GM13976 (cell line): ENCODE measurements at regions not wholly inside any gene's neighbourhood (a gene's known extent, or its start where the extent isn't known, plus 50 kb on each side); places are given as distances from the start of the nearest gene placed in this dataset.
A peak's percentile ranks its signal among the peaks of the same experiment; 100 is the strongest.

Source experiments
- DNase-seq: peaks from one replicate; pipeline ENCODE4 v3.0.0; 2012; ENCODE audit warnings: low spot score
- CTCF ChIP-seq: IDR thresholded peaks from 2 replicates; pipeline ENCODE4 v1.5.1; 2012; ENCODE audit warnings: borderline replicate concordance, mild to moderate bottlenecking; ENCODE audit not compliant: insufficient read depth; ENCODE audit errors: extremely low read depth, missing control alignments, control extremely low read depth
- in situ Hi-C: fragments of 300-500 bp; cut with MboI; formaldehyde crosslinking; loops from one replicate; pipeline ENCODE4 v1.12.0; 2022; ENCODE audit warnings: low sequenced_read_pairs, mixed read lengths, inconsistent platforms; ENCODE audit not compliant: unreplicated experiment

DNA sequence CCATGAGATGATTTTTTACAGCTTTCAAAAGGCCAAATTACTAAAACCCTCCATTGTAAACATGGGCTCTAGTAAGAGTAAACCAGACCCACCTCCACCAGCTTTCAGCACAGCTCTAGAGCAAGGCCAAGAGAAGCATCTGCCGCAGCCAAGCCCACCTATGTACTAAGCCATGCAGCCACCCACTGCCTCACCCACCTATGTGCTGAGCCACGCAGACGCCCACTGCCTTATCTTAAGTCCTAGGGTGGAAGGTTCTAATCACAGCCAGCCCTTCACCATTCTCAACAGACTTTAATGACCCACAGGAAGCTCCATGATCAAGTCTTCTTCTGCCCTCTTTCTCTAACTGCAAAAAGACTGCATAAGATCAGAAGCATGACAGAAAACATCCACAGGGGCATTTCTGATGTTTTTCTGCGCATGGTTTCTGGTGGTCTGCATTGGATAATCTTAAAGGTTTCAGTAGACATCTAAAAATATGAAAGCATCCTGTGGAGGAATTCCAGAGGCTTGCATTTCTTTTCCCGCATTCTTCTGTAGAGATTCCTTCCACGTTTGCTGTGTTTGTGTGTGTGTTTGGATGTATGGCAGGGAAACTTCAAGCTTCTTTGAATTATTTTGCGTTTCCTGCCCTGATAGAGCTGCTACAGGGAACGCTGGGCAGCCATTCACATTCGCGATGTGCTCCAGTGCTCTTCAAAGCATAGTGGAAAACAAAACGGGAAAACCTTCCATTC, 286.1 kb upstream of the KLF6 start:
- TF ChIP-seq CTCF, result no peak

DNA sequence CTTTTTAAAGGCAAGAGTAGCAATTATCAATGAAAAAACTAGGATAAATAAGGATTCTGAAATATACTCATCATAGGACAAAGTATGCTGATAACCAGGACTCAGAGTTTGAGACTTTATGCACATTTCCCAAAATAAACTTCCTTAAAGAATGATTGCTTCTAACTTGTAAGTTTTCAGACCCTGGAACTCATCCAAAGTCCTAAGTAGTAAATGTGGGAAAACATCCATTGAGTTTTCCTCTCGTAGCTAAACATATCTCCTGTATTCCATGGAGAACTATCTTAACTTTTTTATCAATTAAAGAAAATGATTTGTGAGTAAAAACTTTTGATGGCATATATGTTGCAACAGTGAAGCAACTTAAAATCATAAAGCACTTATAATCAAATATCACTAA, 285.2 kb upstream of the KLF6 start:
- in situ Hi-C loops, result no loop called here
- no peak for DNase-seq
- TF ChIP-seq CTCF, result no peak

More for the DNA sequence above, 286.1 kb upstream of the KLF6 start:
- in situ Hi-C loops, result no loop called here
- no peak for DNase-seq

- DNase-seq, result no peak
- in situ Hi-C loops, result no loop called here
- no peak for TF ChIP-seq CTCF
Observed at GRCh38 chr10:4069491-4069890, 284.5 kb upstream of the KLF6 start.

DNA sequence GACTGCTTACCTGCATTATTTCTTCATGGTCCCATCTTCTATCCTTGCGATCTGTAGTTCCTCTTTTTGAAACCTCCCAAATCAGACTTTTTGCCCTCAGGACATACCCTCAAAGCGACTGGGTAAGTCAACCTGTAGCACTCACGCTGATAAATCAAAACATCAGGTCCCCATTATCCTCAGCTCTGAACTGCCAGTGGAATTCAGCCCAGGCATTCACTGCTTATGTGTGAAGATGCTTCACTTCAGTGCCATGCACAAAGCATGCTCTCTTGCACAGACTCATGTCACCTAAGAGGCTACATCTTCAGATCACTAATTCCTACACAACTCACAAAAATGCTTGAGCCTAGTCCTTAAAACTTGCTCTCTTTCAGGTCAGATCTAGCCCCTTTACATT, 283.6 kb upstream of the KLF6 start:
- TF ChIP-seq CTCF, result no peak
- DNase-seq, result no peak
- in situ Hi-C loops, result no loop called here

- no peak for DNase-seq
- no peak for TF ChIP-seq CTCF
- in situ Hi-C loops, result no loop called here
Observed at GRCh38 chr10:4067931-4068561, 283.0 kb upstream of the KLF6 start.

DNA sequence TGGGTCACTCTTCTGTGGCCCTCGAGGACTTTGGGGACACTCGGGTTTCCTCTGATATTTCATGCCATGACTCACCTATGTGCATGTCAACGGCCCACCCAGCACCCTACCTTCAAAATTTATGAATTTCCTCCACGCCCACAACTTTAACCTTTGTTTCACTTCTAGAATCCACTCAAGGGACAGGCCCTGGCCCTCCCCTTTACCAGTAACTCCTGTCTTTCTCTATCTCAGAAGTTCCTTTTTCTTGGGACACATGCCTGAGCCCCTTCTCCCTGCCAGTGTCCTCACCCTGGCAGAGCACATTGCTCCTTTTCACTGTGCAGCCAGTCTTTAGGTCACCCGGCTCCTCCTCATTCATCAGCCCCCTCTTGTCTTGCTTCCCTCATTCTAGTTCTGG, 282.5 kb upstream of the KLF6 start:
- in situ Hi-C loops, result no loop called here
- DNase-seq, result peak; percentile 25
- no peak for TF ChIP-seq CTCF
